ENCODE measurements at regions not wholly inside any gene's neighbourhood (a gene's known extent, or its start where the extent isn't known, plus 50 kb on each side); places are given as distances from the start of the nearest gene placed in this dataset.

GRCh38 chr3:126263971-126264370 lies 83.6 kb upstream of the ALDH1L1 start:
- Mint-ChIP-seq H3K27ac (ENCODE audit: unreplicated experiment) (no peak overlapping the region), H3K36me3 (ENCODE audit: unreplicated experiment) (peaks cover 8% of the 10 kb centered on the region), H3K27me3 (ENCODE audit: unreplicated experiment) (peaks cover 13% of the 10 kb centered on the region), H3K4me1 (ENCODE audit: low read depth, unreplicated experiment) (peaks cover 11% of the 10 kb centered on the region), H3K9me3 (ENCODE audit: unreplicated experiment) (peaks cover 9% of the 10 kb centered on the region), H3K4me3 (ENCODE audit: unreplicated experiment) (no peak overlapping the region)
- DNase-seq, result no peak
- no peak for TF ChIP-seq CTCF (IDR thresholded peaks at IDR 0.05; ENCODE audit: partially characterized antibody, unreplicated experiment)

GRCh38 chr3:126263539-126263938 lies 83.2 kb upstream of the ALDH1L1 start:
- H3K9me3 Mint-ChIP-seq (ENCODE audit: unreplicated experiment), result peaks cover 9% of the 10 kb centered on the region
- no peak for DNase-seq
- peaks cover 8% of the 10 kb centered on the region for H3K36me3 Mint-ChIP-seq (ENCODE audit: unreplicated experiment)
- no peak overlapping the region for H3K27ac Mint-ChIP-seq (ENCODE audit: unreplicated experiment)
- peaks cover 11% of the 10 kb centered on the region for H3K4me1 Mint-ChIP-seq (ENCODE audit: low read depth, unreplicated experiment)
- H3K4me3 Mint-ChIP-seq (ENCODE audit: unreplicated experiment), result no peak overlapping the region
- H3K27me3 Mint-ChIP-seq (ENCODE audit: unreplicated experiment), result peaks cover 13% of the 10 kb centered on the region
- TF ChIP-seq CTCF (IDR thresholded peaks at IDR 0.05; ENCODE audit: partially characterized antibody, unreplicated experiment), result no peak

GRCh38 chr3:126262227-126262626 lies 81.8 kb upstream of the ALDH1L1 start:
- Mint-ChIP-seq H3K36me3 (ENCODE audit: unreplicated experiment) (peaks cover 12% of the 10 kb centered on the region), H3K9me3 (ENCODE audit: unreplicated experiment) (peaks cover 8% of the 10 kb centered on the region), H3K4me1 (ENCODE audit: low read depth, unreplicated experiment) (peaks cover 11% of the 10 kb centered on the region), H3K27ac (ENCODE audit: unreplicated experiment) (peak overlapping the region; percentile 93), H3K4me3 (ENCODE audit: unreplicated experiment) (no peak overlapping the region), H3K27me3 (ENCODE audit: unreplicated experiment) (peaks cover 8% of the 10 kb centered on the region)
- TF ChIP-seq CTCF (IDR thresholded peaks at IDR 0.05; ENCODE audit: partially characterized antibody, unreplicated experiment), result no peak
- DNase-seq, result no peak

- Mint-ChIP-seq H3K27ac (ENCODE audit: unreplicated experiment) (peak overlapping the region; percentile 93), H3K36me3 (ENCODE audit: unreplicated experiment) (peaks cover 12% of the 10 kb centered on the region), H3K4me1 (ENCODE audit: low read depth, unreplicated experiment) (peaks cover 11% of the 10 kb centered on the region), H3K4me3 (ENCODE audit: unreplicated experiment) (no peak overlapping the region), H3K9me3 (ENCODE audit: unreplicated experiment) (peaks cover 8% of the 10 kb centered on the region), H3K27me3 (ENCODE audit: unreplicated experiment) (peaks cover 8% of the 10 kb centered on the region)
- TF ChIP-seq CTCF (IDR thresholded peaks at IDR 0.05; ENCODE audit: partially characterized antibody, unreplicated experiment), result no peak
- peak; percentile 53 for DNase-seq
These were observed 80.7 kb upstream of the ALDH1L1 start for GRCh38 chr3:126261037-126261436.

- Mint-ChIP-seq H3K36me3 (ENCODE audit: unreplicated experiment) (peaks cover 12% of the 10 kb centered on the region), H3K27me3 (ENCODE audit: unreplicated experiment) (peaks cover 7% of the 10 kb centered on the region), H3K27ac (ENCODE audit: unreplicated experiment) (no peak overlapping the region), H3K9me3 (ENCODE audit: unreplicated experiment) (peaks cover 8% of the 10 kb centered on the region), H3K4me3 (ENCODE audit: unreplicated experiment) (no peak overlapping the region), H3K4me1 (ENCODE audit: low read depth, unreplicated experiment) (peaks cover 11% of the 10 kb centered on the region)
- no peak for TF ChIP-seq CTCF (IDR thresholded peaks at IDR 0.05; ENCODE audit: partially characterized antibody, unreplicated experiment)
- peak; percentile 33 for DNase-seq
These were observed 79.3 kb upstream of the ALDH1L1 start for GRCh38 chr3:126259411-126260391.

Measured in glutamatergic neuron (in vitro differentiated cells).